SU-DHL-6 (cell line): ENCODE measurements at regions not wholly inside any gene's neighbourhood (a gene's known extent, or its start where the extent isn't known, plus 50 kb on each side); places are given as distances from the start of the nearest gene placed in this dataset.

Source experiments
- CTCF ChIP-seq: fragments of 200-600 bp; sonication (generic); IDR thresholded peaks from one replicate; pipeline ENCODE4 v1.5.1; 2017; ENCODE audit warnings: antibody characterized with exemption, mild to moderate bottlenecking, low read length, moderate library complexity; ENCODE audit not compliant: insufficient read depth, poor library complexity, severe bottlenecking
- EZH2phosphoT487 ChIP-seq: fragments of 200-600 bp; sonication (generic), shearing (Covaris generic); conservative IDR thresholded peaks from 2 replicates; pipeline ENCODE4 v1.6.1; 2018; ENCODE audit warnings: mild to moderate bottlenecking, antibody characterized with exemption, low read length, moderate library complexity, mixed read lengths

GRCh38 chr13:83515268-83516015, 366.8 kb downstream of the SLITRK1 start:
- no peak for TF ChIP-seq CTCF
- no peak for TF ChIP-seq EZH2phosphoT487
